ENCODE measurements at regions not wholly inside any gene's neighbourhood (a gene's known extent, or its start where the extent isn't known, plus 50 kb on each side); places are given as distances from the start of the nearest gene placed in this dataset.

GRCh38 chr18:34075963-34076860 lies 148.5 kb downstream of the NOL4 start:
- no peak for DNase-seq (ENCODE audit: low read depth)

GRCh38 chr18:34061226-34061625 lies 163.5 kb downstream of the NOL4 start:
- DNase-seq (ENCODE audit: low read depth) = no peak

DNA sequence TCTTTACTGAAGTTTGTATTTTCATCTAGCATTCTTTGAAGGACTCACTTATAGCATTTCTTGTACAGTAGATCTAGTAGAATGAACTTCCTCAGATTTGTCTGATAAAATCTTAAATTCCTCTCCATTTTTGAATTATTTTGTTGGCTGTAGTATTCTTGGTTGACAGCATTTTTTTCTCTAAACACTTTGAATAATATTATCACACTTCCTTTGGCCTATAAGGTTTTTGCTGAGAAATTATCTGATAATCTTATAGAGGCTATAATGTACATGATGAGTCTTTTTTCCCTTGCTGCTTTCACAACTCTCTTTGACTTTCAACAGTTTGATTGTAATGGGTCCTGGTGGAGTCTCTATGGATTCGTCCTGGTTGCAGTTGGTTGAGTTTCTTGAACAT lies 169.5 kb downstream of the NOL4 start:
- no peak for DNase-seq (ENCODE audit: low read depth)

- DNase-seq (ENCODE audit: low read depth) = no peak
These were observed 174.1 kb downstream of the NOL4 start for GRCh38 chr18:34050661-34051060.

DNA sequence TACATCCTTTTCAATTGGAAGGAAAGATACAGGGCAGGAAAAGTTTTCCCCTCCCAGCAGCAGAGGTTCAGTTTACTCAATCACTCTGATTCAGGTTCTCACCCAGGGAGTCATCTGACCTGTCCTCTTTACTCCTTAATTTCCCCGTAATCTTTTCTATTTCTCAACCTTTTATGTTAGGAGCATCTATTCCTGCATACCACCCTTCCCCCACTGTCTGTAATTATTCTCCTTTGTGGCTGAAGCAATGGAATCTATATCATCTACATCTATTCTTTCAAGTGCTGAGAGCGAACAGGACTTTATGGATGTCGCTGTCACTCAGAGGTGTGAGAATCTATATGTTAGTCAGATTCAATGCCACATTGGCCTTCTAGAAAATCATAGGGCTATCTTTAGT lies 175.2 kb downstream of the NOL4 start:
- DNase-seq (ENCODE audit: low read depth) = no peak

DNA sequence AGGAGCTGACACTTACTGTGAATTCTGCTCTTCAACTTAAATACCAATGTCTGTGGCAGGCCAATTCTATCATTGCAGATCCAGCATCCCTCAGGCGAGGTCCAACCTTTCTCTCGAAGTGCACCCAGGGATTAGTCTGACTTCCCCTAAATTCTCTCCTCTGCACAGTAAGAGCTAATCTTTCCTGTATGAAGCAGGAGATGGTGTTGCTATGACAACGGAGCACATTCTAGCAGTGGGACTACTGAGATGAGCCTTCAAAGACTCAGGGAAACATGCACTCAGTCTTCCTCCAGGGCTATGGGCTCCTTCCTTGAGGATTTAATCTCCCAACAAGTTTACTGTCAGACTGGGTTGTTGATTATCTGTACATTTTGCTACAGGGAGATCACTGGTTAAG lies 176.3 kb downstream of the NOL4 start:
- no peak for DNase-seq (ENCODE audit: low read depth)

GRCh38 chr18:34042423-34043146 lies 182.1 kb downstream of the NOL4 start:
- DNase-seq (ENCODE audit: low read depth) = no peak

- no peak for DNase-seq (ENCODE audit: low read depth)
These were observed 185.1 kb downstream of the NOL4 start for GRCh38 chr18:34039611-34040010.

GRCh38 chr18:34039201-34039600 lies 185.5 kb downstream of the NOL4 start:
- DNase-seq (ENCODE audit: low read depth) = no peak

DNA sequence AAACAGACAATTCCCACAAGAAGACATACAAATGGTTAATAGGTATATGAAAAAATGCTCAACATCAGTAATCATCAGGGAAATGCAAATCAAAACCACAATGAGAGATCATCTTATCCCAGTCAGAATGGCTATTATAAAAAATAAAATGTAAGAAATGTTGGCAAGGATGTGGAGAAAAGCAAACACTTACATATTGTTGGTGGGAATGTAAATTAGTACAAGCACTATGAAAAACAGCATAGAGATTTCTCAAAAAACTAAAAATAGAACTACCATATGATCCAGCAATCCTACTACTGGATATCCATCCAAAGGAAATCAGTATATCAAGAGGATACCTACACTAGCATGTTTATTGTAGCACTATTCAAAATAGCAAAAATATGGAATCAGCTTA lies 186.6 kb downstream of the NOL4 start:
- no peak for DNase-seq (ENCODE audit: low read depth)

DNA sequence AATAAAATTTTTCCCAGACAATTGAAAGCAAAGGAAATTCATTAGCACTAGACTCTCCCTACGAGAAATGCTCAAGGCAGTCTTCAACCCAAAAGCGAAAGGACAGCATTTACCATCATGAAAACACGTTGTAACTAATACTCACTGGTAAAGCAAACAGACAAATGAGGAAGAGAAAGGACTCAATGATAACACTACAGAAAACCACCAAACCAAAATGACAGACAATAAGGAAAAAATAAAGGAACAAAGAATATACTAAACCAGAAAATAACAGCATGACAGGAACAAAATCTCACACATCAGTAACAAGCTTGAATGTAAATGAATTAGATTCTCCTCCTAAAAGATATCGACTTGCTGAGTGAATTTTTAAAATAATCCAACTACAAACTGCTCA lies 190.7 kb downstream of the NOL4 start:
- no peak for DNase-seq (ENCODE audit: low read depth)

DNA sequence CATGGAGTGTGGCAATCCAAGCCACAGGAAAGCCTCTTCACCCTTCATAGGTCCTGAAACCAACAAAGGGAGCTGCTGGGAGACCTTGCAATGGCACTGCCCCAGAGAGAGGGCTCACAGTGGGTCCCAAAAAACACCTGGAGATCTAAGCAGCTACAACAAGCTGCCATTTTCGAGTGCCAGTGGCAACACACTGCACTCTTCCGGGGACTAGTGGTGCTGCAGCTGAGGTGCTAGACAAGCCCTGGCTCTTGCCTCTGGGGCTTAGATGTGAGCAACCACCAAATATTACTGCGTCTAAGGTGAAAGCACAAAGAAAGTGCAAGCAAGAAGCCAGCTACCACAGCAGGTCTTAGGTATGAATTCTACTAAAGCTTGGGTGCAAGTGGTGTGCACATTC lies 192.9 kb downstream of the NOL4 start:
- DNase-seq (ENCODE audit: low read depth) = no peak

DNA sequence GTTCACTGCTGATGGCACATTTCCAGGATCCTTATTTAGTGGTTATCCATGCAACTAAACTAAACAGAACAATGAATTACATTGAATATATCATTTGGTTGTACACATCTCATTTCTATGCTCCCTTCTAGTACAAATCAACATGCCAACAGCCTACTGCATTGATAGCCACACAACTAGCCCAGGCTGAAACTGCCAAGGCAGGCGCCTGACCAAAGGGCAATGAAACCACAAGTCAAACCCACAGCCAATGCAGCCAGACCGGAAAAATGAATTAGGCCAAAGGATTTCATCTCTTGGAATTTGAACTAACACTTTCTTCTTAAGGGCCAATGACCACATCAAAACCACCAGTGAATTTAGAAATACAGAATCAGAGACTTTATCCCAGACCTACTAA lies 196.4 kb downstream of the NOL4 start:
- DNase-seq (ENCODE audit: low read depth) = no peak

DNA sequence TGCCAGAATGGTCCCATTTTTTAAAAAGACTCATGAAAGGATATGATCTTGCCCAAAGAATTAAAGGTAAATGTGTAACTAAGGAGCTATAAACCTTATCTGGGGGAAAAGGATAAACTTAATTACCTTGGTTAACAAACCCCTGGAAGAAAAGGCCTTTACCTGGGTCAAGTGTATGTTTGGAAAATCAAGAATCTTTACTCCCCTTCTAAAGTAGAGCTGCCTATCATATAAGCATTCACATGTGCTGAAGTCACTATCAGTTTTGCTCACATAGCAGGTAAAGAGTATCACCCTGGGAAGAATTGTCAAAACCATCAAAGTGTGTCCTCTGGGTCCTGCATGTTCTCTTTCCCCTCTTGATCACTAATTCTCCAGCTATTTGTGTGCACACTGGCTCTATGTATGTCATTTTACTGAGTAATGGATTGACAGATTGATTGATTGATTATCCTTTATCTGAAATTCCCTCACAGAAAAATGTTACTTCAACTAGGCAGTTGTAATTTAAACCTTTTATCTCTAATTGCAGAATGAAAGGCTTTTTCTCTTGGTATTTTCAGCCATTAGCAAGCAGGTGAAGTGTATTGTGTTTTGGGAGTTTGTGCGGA lies 199.4 kb downstream of the NOL4 start:
- no peak for DNase-seq (ENCODE audit: low read depth)

DNA sequence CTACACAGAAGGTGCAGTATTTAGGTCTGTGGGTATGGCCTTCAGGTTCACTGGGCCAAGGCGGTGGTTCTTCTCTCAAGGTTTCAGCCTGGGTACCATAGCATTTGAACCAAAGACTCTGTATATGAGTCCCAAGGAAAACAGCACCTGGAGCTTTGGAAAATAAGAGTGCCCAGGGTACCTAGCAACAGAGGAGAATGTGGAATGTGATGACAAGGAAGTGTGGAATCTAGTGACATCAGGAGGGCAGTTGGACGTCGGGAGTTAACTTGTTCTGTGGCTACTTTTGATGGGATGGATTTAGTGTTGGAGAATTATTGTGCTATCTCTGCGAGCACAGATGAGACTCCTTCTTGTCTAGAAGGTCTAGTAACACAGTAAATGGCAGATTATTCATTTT lies 201.2 kb downstream of the NOL4 start:
- DNase-seq (ENCODE audit: low read depth) = no peak

- DNase-seq (ENCODE audit: low read depth) = no peak
These were observed 206.4 kb downstream of the NOL4 start for GRCh38 chr18:34018336-34018735.

DNA sequence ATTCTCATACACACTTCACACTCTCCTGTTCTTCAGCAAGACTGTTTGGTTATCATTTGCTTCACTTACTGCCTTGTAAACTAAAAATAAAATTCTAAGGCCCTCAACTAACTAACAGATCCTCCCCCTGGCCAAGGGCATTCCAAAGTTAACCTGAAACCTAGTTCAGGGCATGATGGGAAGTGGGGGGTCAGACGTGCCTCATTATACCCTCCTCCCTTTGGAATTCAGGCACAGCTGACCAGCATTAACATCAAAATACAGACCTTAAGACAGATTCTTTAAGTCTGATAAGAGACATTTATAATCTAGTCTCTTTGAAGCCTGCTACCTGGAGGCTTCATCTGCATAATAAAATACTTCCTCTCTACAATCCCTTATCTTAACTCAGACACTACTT lies 221.0 kb downstream of the NOL4 start:
- no peak for DNase-seq (ENCODE audit: low read depth)

GRCh38 chr18:34002130-34002529 lies 222.6 kb downstream of the NOL4 start:
- no peak for DNase-seq (ENCODE audit: low read depth)

GRCh38 chr18:34001376-34001775 lies 223.3 kb downstream of the NOL4 start:
- DNase-seq (ENCODE audit: low read depth) = no peak

- DNase-seq (ENCODE audit: low read depth) = no peak
These were observed 237.5 kb downstream of the NOL4 start for GRCh38 chr18:33987206-33987605.

GRCh38 chr18:33983126-33983525 lies 241.6 kb downstream of the NOL4 start:
- no peak for DNase-seq (ENCODE audit: low read depth)

DNA sequence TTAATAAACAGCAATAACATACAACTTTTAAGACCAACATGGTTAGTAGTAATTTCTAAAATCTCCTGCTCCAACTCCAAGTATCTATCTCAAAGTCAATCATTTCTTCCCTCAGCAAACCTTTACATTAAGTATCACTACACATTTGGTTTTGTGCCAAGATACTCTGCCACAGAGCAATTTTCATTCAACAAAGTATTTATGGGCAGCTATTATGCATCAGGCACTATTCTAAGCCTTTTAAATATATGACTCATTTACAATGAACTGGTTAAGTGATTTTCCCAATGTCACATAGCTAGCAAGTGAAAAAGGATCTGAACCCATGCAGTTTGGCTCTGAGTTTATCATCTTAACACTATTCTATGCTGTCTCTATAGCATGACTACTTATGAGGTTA lies 264.3 kb downstream of the NOL4 start:
- DNase-seq (ENCODE audit: low read depth) = no peak

- DNase-seq (ENCODE audit: low read depth) = no peak
These were observed 265.1 kb downstream of the NOL4 start for GRCh38 chr18:33959609-33960008.
